Adipocyte (in vitro differentiated cells): ENCODE measurements at regions not wholly inside any gene's neighbourhood (a gene's known extent, or its start where the extent isn't known, plus 50 kb on each side); places are given as distances from the start of the nearest gene placed in this dataset.
A peak's percentile ranks its signal among the peaks of the same experiment; 100 is the strongest.

ENCODE experiments used
- DNase-seq: peaks from one replicate; pipeline ENCODE4 v3.0.0-alpha.2; 2015; ENCODE audit warnings: low read depth
- H3K27me3 ChIP-seq: replicated peaks from 2 replicates; pipeline ENCODE4 v1.7.0; 2013; ENCODE audit warnings: mild to moderate bottlenecking, low read length, moderate library complexity; ENCODE audit not compliant: control insufficient read depth, insufficient read depth
- H3K36me3 ChIP-seq: 2 replicates; pipeline ENCODE4 v1.7.0; 2013; ENCODE audit warnings: low read length, mild to moderate bottlenecking, moderate library complexity; ENCODE audit not compliant: control insufficient read depth, insufficient read depth, severe bottlenecking
- H3K4me1 ChIP-seq: 2 replicates; pipeline ENCODE4 v1.7.0; 2013; ENCODE audit warnings: mild to moderate bottlenecking, low read length, moderate library complexity; ENCODE audit not compliant: control insufficient read depth, insufficient read depth
- H3K4me3 ChIP-seq: 2 replicates; pipeline ENCODE4 v1.7.0; 2013; ENCODE audit warnings: mild to moderate bottlenecking, low read length, moderate library complexity
- H3K9ac ChIP-seq: 2 replicates; pipeline ENCODE4 v1.7.0; 2013; ENCODE audit warnings: mild to moderate bottlenecking, low read length, moderate library complexity
- H3K9me3 ChIP-seq: 2 replicates; pipeline ENCODE4 v1.7.0; 2013; ENCODE audit warnings: mild to moderate bottlenecking, low read length, moderate library complexity; ENCODE audit not compliant: control insufficient read depth

GRCh38 chr16:14329727-14330350 is 258.7 kb downstream of the MRTFB start:
- H3K36me3 ChIP-seq, result peaks cover 44% of the 10 kb centered on the region
- H3K9ac ChIP-seq, result no peak overlapping the region
- no peak for DNase-seq
- H3K4me3 ChIP-seq, result no peak overlapping the region
- H3K9me3 ChIP-seq, result no peaks in the 10 kb centered on the region
- H3K27me3 ChIP-seq, result no peaks in the 10 kb centered on the region
- peaks cover 19% of the 10 kb centered on the region for H3K4me1 ChIP-seq

- Histone ChIP-seq H3K9me3 (no peaks in the 10 kb centered on the region), H3K4me1 (peaks cover 26% of the 10 kb centered on the region), H3K36me3 (peaks cover 45% of the 10 kb centered on the region), H3K27me3 (no peaks in the 10 kb centered on the region), H3K4me3 (no peak overlapping the region), H3K9ac (no peak overlapping the region)
- DNase-seq, result peak; percentile 59
Measured at GRCh38 chr16:14325502-14326401, 254.6 kb downstream of the MRTFB start.

GRCh38 chr16:14324581-14324980 is 253.5 kb downstream of the MRTFB start:
- Histone ChIP-seq H3K36me3 (peaks cover 35% of the 10 kb centered on the region), H3K4me3 (no peak overlapping the region), H3K9ac (no peak overlapping the region), H3K4me1 (peaks cover 26% of the 10 kb centered on the region), H3K9me3 (no peaks in the 10 kb centered on the region), H3K27me3 (no peaks in the 10 kb centered on the region)
- DNase-seq, result peak; percentile 92

- no peak for DNase-seq
- H3K36me3 ChIP-seq, result peaks cover 28% of the 10 kb centered on the region
- peaks cover 30% of the 10 kb centered on the region for H3K4me1 ChIP-seq
- no peak overlapping the region for H3K9ac ChIP-seq
- H3K27me3 ChIP-seq, result no peaks in the 10 kb centered on the region
- no peaks in the 10 kb centered on the region for H3K9me3 ChIP-seq
- H3K4me3 ChIP-seq, result no peak overlapping the region
Measured at GRCh38 chr16:14322186-14322585, 251.1 kb downstream of the MRTFB start.

- H3K9ac ChIP-seq, result no peak overlapping the region
- no peak overlapping the region for H3K4me3 ChIP-seq
- peaks cover 28% of the 10 kb centered on the region for H3K4me1 ChIP-seq
- H3K9me3 ChIP-seq, result no peaks in the 10 kb centered on the region
- no peak for DNase-seq
- H3K27me3 ChIP-seq, result no peaks in the 10 kb centered on the region
- peaks cover 22% of the 10 kb centered on the region for H3K36me3 ChIP-seq
Measured at GRCh38 chr16:14321542-14321941, 250.4 kb downstream of the MRTFB start.

GRCh38 chr16:14320406-14320805 is 249.3 kb downstream of the MRTFB start:
- H3K4me1 ChIP-seq, result peaks cover 16% of the 10 kb centered on the region
- H3K36me3 ChIP-seq, result peaks cover 18% of the 10 kb centered on the region
- no peaks in the 10 kb centered on the region for H3K9me3 ChIP-seq
- no peak overlapping the region for H3K9ac ChIP-seq
- DNase-seq, result no peak
- H3K27me3 ChIP-seq, result no peaks in the 10 kb centered on the region
- H3K4me3 ChIP-seq, result no peak overlapping the region
